ENCODE measurements at regions not wholly inside any gene's neighbourhood (a gene's known extent, or its start where the extent isn't known, plus 50 kb on each side); places are given as distances from the start of the nearest gene placed in this dataset.
"Not testable (repeated sequence)": the region's sequence is repeated elsewhere in the genome, so short reads cannot be mapped to it uniquely, and the experiment has no call there.

DNA sequence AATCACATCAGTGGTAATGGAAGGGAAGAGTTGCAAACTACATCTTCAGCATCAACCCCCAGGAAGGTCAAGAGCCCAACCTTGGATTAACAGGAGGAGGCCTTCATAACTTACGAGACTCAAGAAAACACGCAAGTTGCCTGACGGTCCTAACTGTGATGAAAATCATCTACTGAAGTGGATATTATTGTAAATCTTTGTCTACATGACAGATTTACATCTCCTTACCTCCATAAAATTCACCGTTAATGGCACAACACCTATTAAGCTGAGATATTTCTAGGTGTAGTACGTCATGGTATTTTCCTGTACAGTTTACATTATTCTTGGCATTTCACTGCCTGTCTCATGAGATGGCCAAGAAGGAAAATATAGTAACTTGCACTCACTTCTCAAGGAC lies 332.0 kb downstream of the NSUN3 start:
- DNase-seq (ENCODE audit: extremely low read depth in 1 of 11, low read depth in 9 of 11, low spot score in 4 of 11), result no peak

GRCh38 chr3:94395851-94396250 lies 333.0 kb downstream of the NSUN3 start:
- no peak for DNase-seq (ENCODE audit: extremely low read depth in 1 of 11, low read depth in 9 of 11, low spot score in 4 of 11)

GRCh38 chr3:94398036-94398435 lies 335.2 kb downstream of the NSUN3 start:
- DNase-seq (ENCODE audit: extremely low read depth in 1 of 11, low read depth in 9 of 11, low spot score in 4 of 11), result no peak

DNA sequence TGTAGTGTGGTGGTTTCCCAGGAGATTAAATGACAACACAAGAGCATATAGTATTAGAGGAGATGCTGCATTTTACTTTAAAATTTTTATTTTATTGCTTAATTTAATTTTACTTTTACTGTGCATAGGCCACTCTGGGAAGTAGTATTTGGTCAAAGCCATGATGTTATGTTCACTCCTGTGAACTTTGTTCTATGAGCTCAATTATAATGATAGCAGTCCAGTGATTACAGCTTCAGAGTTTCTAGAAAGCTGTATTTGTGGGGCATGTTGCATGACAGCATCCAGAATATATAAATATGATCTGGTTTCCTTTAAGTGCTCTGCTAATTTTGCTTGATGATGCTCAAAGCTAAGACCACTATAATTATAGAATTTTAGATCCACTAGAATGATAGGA lies 338.6 kb downstream of the NSUN3 start:
- DNase-seq (ENCODE audit: extremely low read depth in 1 of 11, low read depth in 9 of 11, low spot score in 4 of 11), result no peak

GRCh38 chr3:94402126-94402525 lies 339.3 kb downstream of the NSUN3 start:
- no peak for DNase-seq (ENCODE audit: extremely low read depth in 1 of 11, low read depth in 9 of 11, low spot score in 4 of 11)

- no peak for DNase-seq (ENCODE audit: extremely low read depth in 1 of 11, low read depth in 9 of 11, low spot score in 4 of 11)
Observed at GRCh38 chr3:94405258-94406035, 342.6 kb downstream of the NSUN3 start.

- DNase-seq (ENCODE audit: extremely low read depth in 1 of 11, low read depth in 9 of 11, low spot score in 4 of 11), result no peak
Observed at GRCh38 chr3:94406595-94406994, 343.7 kb downstream of the NSUN3 start.

DNA sequence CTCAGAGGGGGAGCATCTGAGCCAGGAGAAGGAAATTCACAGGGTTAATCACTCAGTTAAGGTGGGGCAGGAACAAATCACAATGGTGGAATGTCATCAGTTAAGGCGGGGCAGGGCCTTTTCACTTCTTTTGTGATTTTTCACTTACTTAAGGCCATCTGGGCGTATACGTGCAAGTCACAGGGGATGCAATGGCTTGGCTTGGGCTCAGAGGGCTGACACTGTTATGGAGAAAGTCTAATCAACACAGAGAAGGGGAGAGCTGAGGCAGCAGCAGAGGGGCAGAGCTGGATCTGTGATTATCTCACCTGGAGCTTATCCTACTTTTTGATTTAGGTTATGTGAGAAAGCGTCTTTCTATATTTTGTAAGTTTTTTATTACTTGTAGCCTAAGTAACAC lies 350.1 kb downstream of the NSUN3 start:
- DNase-seq (ENCODE audit: extremely low read depth in 1 of 11, low read depth in 9 of 11, low spot score in 4 of 11), result not testable (repeated sequence)

GRCh38 chr3:94413336-94414108 lies 350.7 kb downstream of the NSUN3 start:
- DNase-seq (ENCODE audit: extremely low read depth in 1 of 11, low read depth in 9 of 11, low spot score in 4 of 11), result no peak

GRCh38 chr3:94414418-94414817 lies 351.6 kb downstream of the NSUN3 start:
- DNase-seq (ENCODE audit: extremely low read depth in 1 of 11, low read depth in 9 of 11, low spot score in 4 of 11), result peak in 2 of 11 donors; percentile 5 to 14

GRCh38 chr3:94416768-94417167 lies 353.9 kb downstream of the NSUN3 start:
- DNase-seq (ENCODE audit: extremely low read depth in 1 of 11, low read depth in 9 of 11, low spot score in 4 of 11), result no peak

GRCh38 chr3:94417963-94418455 lies 355.1 kb downstream of the NSUN3 start:
- DNase-seq (ENCODE audit: extremely low read depth in 1 of 11, low read depth in 9 of 11, low spot score in 4 of 11), result no peak

GRCh38 chr3:94420931-94421330 lies 358.1 kb downstream of the NSUN3 start:
- DNase-seq (ENCODE audit: extremely low read depth in 1 of 11, low read depth in 9 of 11, low spot score in 4 of 11), result no peak

- DNase-seq (ENCODE audit: extremely low read depth in 1 of 11, low read depth in 9 of 11, low spot score in 4 of 11), result no peak
Observed at GRCh38 chr3:94423578-94423977, 360.7 kb downstream of the NSUN3 start.

- DNase-seq (ENCODE audit: extremely low read depth in 1 of 11, low read depth in 9 of 11, low spot score in 4 of 11), result no peak
Observed at GRCh38 chr3:94429517-94429916, 366.7 kb downstream of the NSUN3 start.

DNA sequence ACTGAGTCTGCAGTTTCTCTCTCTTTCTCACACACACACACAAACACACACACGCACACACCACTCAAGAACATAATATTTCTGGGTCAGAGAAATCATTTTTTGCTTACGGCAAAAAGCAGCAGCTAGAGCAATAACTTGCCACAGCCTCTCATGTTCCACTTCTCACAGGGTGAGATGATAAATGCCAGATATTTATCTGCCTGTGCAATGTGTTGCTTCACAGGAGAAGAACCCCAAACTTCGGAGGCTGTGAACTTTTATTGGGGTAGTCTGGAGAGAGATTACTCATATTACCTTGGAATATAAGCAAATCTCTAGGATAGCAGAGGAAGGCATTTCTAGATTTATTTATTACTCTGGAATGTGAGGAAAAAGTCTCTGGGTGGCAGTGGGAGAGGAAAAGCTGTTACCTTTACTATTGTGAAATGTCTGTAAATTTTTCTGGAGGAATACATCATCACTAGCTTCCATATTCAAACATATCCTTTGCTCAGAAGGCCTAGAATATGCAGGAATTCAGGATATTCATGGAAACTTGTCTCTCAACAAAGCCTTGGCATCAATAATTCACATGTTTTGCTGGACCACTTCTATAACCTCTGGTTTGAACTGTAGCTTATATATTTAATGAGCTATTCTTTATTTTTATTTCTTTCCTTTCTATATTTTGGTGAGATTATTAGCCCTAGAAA lies 369.2 kb downstream of the NSUN3 start:
- no peak for DNase-seq (ENCODE audit: extremely low read depth in 1 of 11, low read depth in 9 of 11, low spot score in 4 of 11)

GRCh38 chr3:94433811-94434210 lies 370.9 kb downstream of the NSUN3 start:
- DNase-seq (ENCODE audit: extremely low read depth in 1 of 11, low read depth in 9 of 11, low spot score in 4 of 11), result peak in 1 of 11 donors; percentile 14

DNA sequence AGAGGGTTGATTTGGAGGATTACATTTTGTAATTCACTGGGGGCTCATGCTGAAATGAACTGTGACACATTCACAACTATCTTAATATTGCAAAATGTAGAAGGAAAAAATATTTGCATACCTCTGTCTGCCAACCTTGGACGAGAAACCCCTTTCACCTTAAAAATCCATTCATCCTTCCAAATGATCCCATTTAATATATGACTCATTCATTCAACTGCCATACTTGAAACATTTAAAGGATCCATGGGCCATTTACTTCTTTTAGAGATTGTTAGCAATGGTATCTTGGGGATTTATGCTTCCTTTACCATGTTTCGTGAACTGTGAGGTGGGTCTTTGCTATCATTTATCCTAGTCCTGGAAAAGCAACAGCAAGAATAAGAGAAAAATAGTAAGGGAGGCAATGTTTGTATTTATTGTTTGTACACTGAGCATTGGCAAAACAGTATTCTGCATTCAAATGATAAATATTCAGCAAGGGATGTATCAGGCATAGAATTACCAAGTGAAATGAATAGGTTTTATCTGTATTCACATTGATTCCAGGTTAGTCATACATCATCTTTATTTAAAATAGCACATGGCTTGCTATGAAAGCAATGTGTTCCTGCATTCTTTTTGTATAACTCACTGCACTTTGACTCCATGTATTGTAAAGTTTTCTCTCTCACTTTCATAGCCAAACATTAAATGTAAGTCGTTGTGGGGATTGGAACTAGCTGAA lies 378.1 kb downstream of the NSUN3 start:
- DNase-seq (ENCODE audit: extremely low read depth in 1 of 11, low read depth in 9 of 11, low spot score in 4 of 11), result no peak

- no peak for DNase-seq (ENCODE audit: extremely low read depth in 1 of 11, low read depth in 9 of 11, low spot score in 4 of 11)
Observed at GRCh38 chr3:94441494-94441847, 378.6 kb downstream of the NSUN3 start.

All from renal cortex interstitium (tissue), 11 donors.